ENCODE measurements at regions not wholly inside any gene's neighbourhood (a gene's known extent, or its start where the extent isn't known, plus 50 kb on each side); places are given as distances from the start of the nearest gene placed in this dataset.

- ATAC-seq, result no peak; the same call in 2 of the 3 replicates
- TF ChIP-seq TCF4 (CRISPR knock-in tag; IDR thresholded peaks at IDR 0.05; ENCODE audit: borderline replicate concordance) (no peak), ISL1 (CRISPR knock-in tag; IDR thresholded peaks at IDR 0.05) (no peak), POU6F1 (CRISPR knock-in tag; IDR thresholded peaks at IDR 0.05; ENCODE audit: borderline replicate concordance, low read depth) (no peak), ZFP30 (CRISPR knock-in tag; IDR thresholded peaks at IDR 0.05) (no peak), ZNF565 (CRISPR knock-in tag; conservative IDR thresholded peaks at IDR 0.05; ENCODE audit: low read depth) (no peak), TSHZ2 (CRISPR knock-in tag; IDR thresholded peaks at IDR 0.05) (no peak), ZNF70 (CRISPR knock-in tag; IDR thresholded peaks at IDR 0.05) (no peak), SNAI2 (CRISPR knock-in tag; IDR thresholded peaks at IDR 0.05) (no peak), PATZ1 (CRISPR knock-in tag; IDR thresholded peaks at IDR 0.05; ENCODE audit: borderline replicate concordance) (no peak), PPARA (CRISPR knock-in tag; IDR thresholded peaks at IDR 0.05; ENCODE audit: borderline replicate concordance) (no peak), TOX (CRISPR knock-in tag; IDR thresholded peaks at IDR 0.05; ENCODE audit: borderline replicate concordance) (no peak)
These were observed 129.8 kb downstream of the DLEU7 start for GRCh38 chr13:50713523-50714248.

- TF ChIP-seq ZC3H10 (CRISPR knock-in tag; IDR thresholded peaks at IDR 0.05), result no peak
- TF ChIP-seq TCF4 (CRISPR knock-in tag; IDR thresholded peaks at IDR 0.05; ENCODE audit: borderline replicate concordance), result no peak
- no peak for TF ChIP-seq ZNF565 (CRISPR knock-in tag; conservative IDR thresholded peaks at IDR 0.05; ENCODE audit: low read depth)
- TF ChIP-seq TSHZ2 (CRISPR knock-in tag; IDR thresholded peaks at IDR 0.05), result no peak
- no peak for TF ChIP-seq ZFP30 (CRISPR knock-in tag; IDR thresholded peaks at IDR 0.05)
- TF ChIP-seq ZNF8 (CRISPR knock-in tag; IDR thresholded peaks at IDR 0.05), result no peak
- no peak for TF ChIP-seq ISL1 (CRISPR knock-in tag; IDR thresholded peaks at IDR 0.05)
- no peak for TF ChIP-seq ARNTL (CRISPR knock-in tag; IDR thresholded peaks at IDR 0.05; ENCODE audit: borderline replicate concordance, low read depth)
- TF ChIP-seq TOX (CRISPR knock-in tag; IDR thresholded peaks at IDR 0.05; ENCODE audit: borderline replicate concordance), result no peak
- TF ChIP-seq RARB (CRISPR knock-in tag; IDR thresholded peaks at IDR 0.05), result no peak
- TF ChIP-seq PPARA (CRISPR knock-in tag; IDR thresholded peaks at IDR 0.05; ENCODE audit: borderline replicate concordance), result no peak
- no peak for TF ChIP-seq ZFP3 (CRISPR knock-in tag; IDR thresholded peaks at IDR 0.05)
- no peak for TF ChIP-seq PATZ1 (CRISPR knock-in tag; IDR thresholded peaks at IDR 0.05; ENCODE audit: borderline replicate concordance)
- no peak for TF ChIP-seq OSR1 (CRISPR knock-in tag; IDR thresholded peaks at IDR 0.05)
- TF ChIP-seq SNAI2 (CRISPR knock-in tag; IDR thresholded peaks at IDR 0.05), result no peak
- TF ChIP-seq ESRRG (CRISPR knock-in tag; IDR thresholded peaks at IDR 0.05), result no peak
- ATAC-seq, result no peak
These were observed 128.6 kb downstream of the DLEU7 start for GRCh38 chr13:50714891-50715290.

Measured in SK-N-SH treated with all-trans-retinoic acid at 6 μM for 48 hours (cell line).